Kidney capillary endothelial cell (primary cell): ENCODE measurements at regions not wholly inside any gene's neighbourhood (a gene's known extent, or its start where the extent isn't known, plus 50 kb on each side); places are given as distances from the start of the nearest gene placed in this dataset.
"Not testable (repeated sequence)": the region's sequence is repeated elsewhere in the genome, so short reads cannot be mapped to it uniquely, and the experiment has no call there.

Experiments
- DNase-seq: peaks from one replicate; pipeline ENCODE4 v3.0.0-alpha.2; 2018; ENCODE audit warnings: low spot score

- DNase-seq, result no peak
Measured at GRCh38 chr3:153978006-153978405, 143.2 kb upstream of the ARHGEF26 start.

- no peak for DNase-seq
Measured at GRCh38 chr3:153979418-153980251, 141.6 kb upstream of the ARHGEF26 start.

- DNase-seq, result no peak
Measured at GRCh38 chr3:153980252-153980590, 141.0 kb upstream of the ARHGEF26 start.

GRCh38 chr3:153997364-153997763 lies 123.8 kb upstream of the ARHGEF26 start:
- not testable (repeated sequence) for DNase-seq

GRCh38 chr3:154003649-154004048 lies 117.5 kb upstream of the ARHGEF26 start:
- no peak for DNase-seq

GRCh38 chr3:154011036-154011435 lies 110.2 kb upstream of the ARHGEF26 start:
- no peak for DNase-seq

- no peak for DNase-seq
Measured at GRCh38 chr3:154013736-154014135, 107.5 kb upstream of the ARHGEF26 start.

- no peak for DNase-seq
Measured at GRCh38 chr3:154015307-154015706, 105.9 kb upstream of the ARHGEF26 start.

GRCh38 chr3:154018100-154018696 lies 103.0 kb upstream of the ARHGEF26 start:
- peak; percentile 39 for DNase-seq

- DNase-seq, result no peak
Measured at GRCh38 chr3:154022606-154023005, 98.6 kb upstream of the ARHGEF26 start.

GRCh38 chr3:154023148-154023547 lies 98.0 kb upstream of the ARHGEF26 start:
- no peak for DNase-seq

- DNase-seq, result no peak
Measured at GRCh38 chr3:154025007-154025406, 96.2 kb upstream of the ARHGEF26 start.

- no peak for DNase-seq
Measured at GRCh38 chr3:154029926-154030325, 91.3 kb upstream of the ARHGEF26 start.

- no peak for DNase-seq
Measured at GRCh38 chr3:154034797-154035330, 86.3 kb upstream of the ARHGEF26 start.

GRCh38 chr3:154040283-154040682 lies 80.9 kb upstream of the ARHGEF26 start:
- DNase-seq, result peak; percentile 33

- DNase-seq, result no peak
Measured at GRCh38 chr3:154044671-154045070, 76.5 kb upstream of the ARHGEF26 start.

GRCh38 chr3:154050216-154050615 lies 71.0 kb upstream of the ARHGEF26 start:
- no peak for DNase-seq

- no peak for DNase-seq
Measured at GRCh38 chr3:154050766-154051165, 70.4 kb upstream of the ARHGEF26 start.

- DNase-seq, result no peak
Measured at GRCh38 chr3:154059833-154060232, 61.4 kb upstream of the ARHGEF26 start.

GRCh38 chr3:154060238-154061000 lies 60.8 kb upstream of the ARHGEF26 start:
- no peak for DNase-seq

- DNase-seq, result no peak
Measured at GRCh38 chr3:154061001-154061370, 60.2 kb upstream of the ARHGEF26 start.

- no peak for DNase-seq
Measured at GRCh38 chr3:154062513-154062912, 58.7 kb upstream of the ARHGEF26 start.

GRCh38 chr3:154071146-154071545 lies 50.0 kb upstream of the ARHGEF26 start:
- no peak for DNase-seq
